Cerebellar cortex (tissue), 1 donor: ENCODE measurements at regions not wholly inside any gene's neighbourhood (a gene's known extent, or its start where the extent isn't known, plus 50 kb on each side); places are given as distances from the start of the nearest gene placed in this dataset.
"Not testable (repeated sequence)": the region's sequence is repeated elsewhere in the genome, so short reads cannot be mapped to it uniquely, and the experiment has no call there.

Experiments used
- DNase-seq: peaks from one replicate; pipeline ENCODE4 v3.0.0-alpha.2; 2015; ENCODE audit warnings: low spot score

- no peak for DNase-seq
These were observed 51.5 kb upstream of the MELK start for GRCh38 chr9:36521148-36521547.

GRCh38 chr9:36517131-36517530 lies 55.6 kb upstream of the MELK start:
- no peak for DNase-seq

- no peak for DNase-seq
These were observed 68.5 kb upstream of the MELK start for GRCh38 chr9:36504156-36504555.

GRCh38 chr9:36503172-36504088 lies 69.3 kb upstream of the MELK start:
- DNase-seq, result no peak

GRCh38 chr9:36501727-36502126 lies 71.0 kb upstream of the MELK start:
- DNase-seq, result no peak

GRCh38 chr9:36500931-36501330 lies 71.8 kb upstream of the MELK start:
- DNase-seq, result not testable (repeated sequence)

- DNase-seq, result no peak
These were observed 73.4 kb upstream of the MELK start for GRCh38 chr9:36499174-36499890.

GRCh38 chr9:36493564-36493963 lies 79.1 kb upstream of the MELK start:
- DNase-seq, result not testable (repeated sequence)

- no peak for DNase-seq
These were observed 79.8 kb upstream of the MELK start for GRCh38 chr9:36492865-36493264.

- DNase-seq, result no peak
These were observed 83.2 kb upstream of the MELK start for GRCh38 chr9:36489453-36489852.

GRCh38 chr9:36488389-36488756 lies 84.3 kb upstream of the MELK start:
- DNase-seq, result no peak

- DNase-seq, result peak; percentile 84
These were observed 85.0 kb upstream of the MELK start for GRCh38 chr9:36487482-36488388.

GRCh38 chr9:36486933-36487481 lies 85.7 kb upstream of the MELK start:
- DNase-seq, result peak; percentile 14

GRCh38 chr9:36486329-36486932 lies 86.3 kb upstream of the MELK start:
- DNase-seq, result peak; percentile 43

GRCh38 chr9:36485647-36486328 lies 85.7 kb upstream of the RNF38 start:
- peak; percentile 31 for DNase-seq

GRCh38 chr9:36484124-36484523 lies 84.1 kb upstream of the RNF38 start:
- DNase-seq, result no peak

- peak; percentile 18 for DNase-seq
These were observed 79.0 kb upstream of the RNF38 start for GRCh38 chr9:36479101-36479500.

- no peak for DNase-seq
These were observed 71.3 kb upstream of the RNF38 start for GRCh38 chr9:36471359-36471758.

- no peak for DNase-seq
These were observed 70.7 kb upstream of the RNF38 start for GRCh38 chr9:36470643-36471290.

- DNase-seq, result no peak
These were observed 63.4 kb upstream of the RNF38 start for GRCh38 chr9:36463467-36463866.
